ENCODE measurements at regions not wholly inside any gene's neighbourhood (a gene's known extent, or its start where the extent isn't known, plus 50 kb on each side); places are given as distances from the start of the nearest gene placed in this dataset.

DNA sequence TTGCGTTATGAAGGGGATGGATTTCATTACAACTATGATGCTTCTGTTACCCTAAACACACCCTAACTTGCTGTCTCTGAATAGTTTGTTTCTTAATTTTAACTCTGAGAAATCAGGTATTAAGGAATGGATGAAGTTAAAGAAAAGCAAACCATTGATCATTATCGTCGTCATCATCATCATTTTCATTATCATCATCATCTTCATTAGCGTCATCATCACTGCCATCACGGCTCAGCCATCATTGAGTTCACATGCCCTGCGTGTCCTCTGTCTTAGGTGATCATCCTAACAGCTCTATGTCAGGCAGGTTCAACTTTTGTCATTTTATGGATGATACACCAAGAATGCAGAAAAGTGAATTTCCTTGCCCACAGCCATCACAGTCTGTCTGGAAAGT, 477.5 kb upstream of the EEF2KMT start:
- Histone ChIP-seq H3K27ac (ENCODE audit: insufficient read depth, low read length, poor library complexity, severe bottlenecking) (no peak overlapping the region), H3K4me3 (ENCODE audit: insufficient read depth, low read depth, low read length, poor library complexity, severe bottlenecking) (no peak overlapping the region), H3K9me3 (ENCODE audit: control insufficient read depth, low read length) (no peaks in the 10 kb centered on the region), H3K27me3 (replicated peaks; ENCODE audit: control insufficient read depth, insufficient read depth, low read length, poor library complexity, severe bottlenecking) (no peaks in the 10 kb centered on the region), H3K36me3 (ENCODE audit: control insufficient read depth, insufficient read depth, low read length) (no peaks in the 10 kb centered on the region), H3K4me1 (ENCODE audit: control insufficient read depth, insufficient read depth, low read length, poor library complexity, severe bottlenecking) (no peaks in the 10 kb centered on the region)
- DNase-seq = no peak

DNA sequence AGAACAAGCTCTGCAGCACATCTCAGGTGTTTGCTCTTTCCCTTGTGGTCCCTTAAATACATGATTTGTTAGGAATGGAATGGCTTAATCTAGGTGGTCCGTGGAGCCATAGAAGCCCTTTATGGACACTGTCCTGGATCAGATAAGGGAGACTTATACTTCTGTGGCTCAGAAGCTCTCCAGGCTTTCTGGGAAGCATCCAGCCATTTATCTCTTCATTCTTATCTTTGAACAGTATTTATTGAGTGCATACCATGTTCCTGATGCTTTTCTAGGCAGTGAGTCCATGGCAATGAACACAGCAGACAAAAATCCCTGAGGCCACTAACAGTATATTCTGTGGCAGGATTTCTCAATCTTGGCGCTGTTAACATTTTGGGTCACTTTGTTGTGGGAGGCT, 474.5 kb upstream of the EEF2KMT start:
- DNase-seq = no peak
- H3K27ac ChIP-seq (ENCODE audit: insufficient read depth, low read length, poor library complexity, severe bottlenecking) = no peak overlapping the region
- no peaks in the 10 kb centered on the region for H3K27me3 ChIP-seq (replicated peaks; ENCODE audit: control insufficient read depth, insufficient read depth, low read length, poor library complexity, severe bottlenecking)
- no peaks in the 10 kb centered on the region for H3K36me3 ChIP-seq (ENCODE audit: control insufficient read depth, insufficient read depth, low read length)
- H3K4me3 ChIP-seq (ENCODE audit: insufficient read depth, low read depth, low read length, poor library complexity, severe bottlenecking) = no peak overlapping the region
- no peaks in the 10 kb centered on the region for H3K4me1 ChIP-seq (ENCODE audit: control insufficient read depth, insufficient read depth, low read length, poor library complexity, severe bottlenecking)
- no peaks in the 10 kb centered on the region for H3K9me3 ChIP-seq (ENCODE audit: control insufficient read depth, low read length)

DNA sequence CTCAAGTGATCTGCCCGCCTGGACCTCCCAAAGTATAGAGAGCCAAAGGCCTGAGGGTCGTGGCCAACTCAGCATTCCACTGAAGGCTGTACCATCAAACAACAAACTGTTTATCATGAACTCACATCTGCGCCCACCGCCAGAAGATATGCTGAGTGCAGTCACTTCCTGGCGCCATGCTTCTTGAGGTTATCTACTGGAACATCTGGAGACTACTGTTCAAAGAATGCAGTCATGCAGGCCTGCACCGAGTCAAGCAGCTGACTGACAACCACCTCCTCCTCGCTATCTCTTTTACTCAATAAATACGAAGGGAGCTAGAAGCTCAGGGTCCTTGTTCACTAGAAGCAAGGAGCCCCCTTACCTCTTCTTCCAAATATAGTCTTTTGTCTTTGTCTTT, 473.9 kb upstream of the EEF2KMT start:
- Histone ChIP-seq H3K4me3 (ENCODE audit: insufficient read depth, low read depth, low read length, poor library complexity, severe bottlenecking) (no peak overlapping the region), H3K27ac (ENCODE audit: insufficient read depth, low read length, poor library complexity, severe bottlenecking) (no peak overlapping the region), H3K4me1 (ENCODE audit: control insufficient read depth, insufficient read depth, low read length, poor library complexity, severe bottlenecking) (no peaks in the 10 kb centered on the region), H3K36me3 (ENCODE audit: control insufficient read depth, insufficient read depth, low read length) (no peaks in the 10 kb centered on the region), H3K9me3 (ENCODE audit: control insufficient read depth, low read length) (no peaks in the 10 kb centered on the region), H3K27me3 (replicated peaks; ENCODE audit: control insufficient read depth, insufficient read depth, low read length, poor library complexity, severe bottlenecking) (no peaks in the 10 kb centered on the region)
- no peak for DNase-seq

DNA sequence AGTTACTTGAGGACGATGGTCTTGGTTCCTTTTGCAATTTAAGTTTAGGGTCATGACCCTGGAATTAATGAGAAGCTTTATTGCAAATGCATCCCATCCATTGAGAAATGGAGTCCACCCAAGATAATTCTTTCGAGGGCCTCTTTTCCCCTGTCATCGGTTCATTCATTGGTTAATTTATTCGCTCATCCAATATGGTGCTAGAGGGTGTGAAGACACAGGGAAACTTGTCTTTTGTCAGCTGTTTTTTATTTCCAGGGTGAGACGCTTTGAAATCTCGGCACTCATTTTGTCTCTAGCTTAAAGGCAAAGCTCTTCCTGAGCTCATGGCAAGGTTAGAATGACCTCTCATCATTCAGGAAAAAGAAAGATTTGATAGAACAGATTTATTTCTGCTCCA, 464.2 kb upstream of the EEF2KMT start:
- Histone ChIP-seq H3K27me3 (replicated peaks; ENCODE audit: control insufficient read depth, insufficient read depth, low read length, poor library complexity, severe bottlenecking) (no peaks in the 10 kb centered on the region), H3K27ac (ENCODE audit: insufficient read depth, low read length, poor library complexity, severe bottlenecking) (no peak overlapping the region), H3K4me1 (ENCODE audit: control insufficient read depth, insufficient read depth, low read length, poor library complexity, severe bottlenecking) (no peaks in the 10 kb centered on the region), H3K36me3 (ENCODE audit: control insufficient read depth, insufficient read depth, low read length) (no peaks in the 10 kb centered on the region), H3K9me3 (ENCODE audit: control insufficient read depth, low read length) (no peaks in the 10 kb centered on the region), H3K4me3 (ENCODE audit: insufficient read depth, low read depth, low read length, poor library complexity, severe bottlenecking) (no peak overlapping the region)
- DNase-seq = no peak

DNA sequence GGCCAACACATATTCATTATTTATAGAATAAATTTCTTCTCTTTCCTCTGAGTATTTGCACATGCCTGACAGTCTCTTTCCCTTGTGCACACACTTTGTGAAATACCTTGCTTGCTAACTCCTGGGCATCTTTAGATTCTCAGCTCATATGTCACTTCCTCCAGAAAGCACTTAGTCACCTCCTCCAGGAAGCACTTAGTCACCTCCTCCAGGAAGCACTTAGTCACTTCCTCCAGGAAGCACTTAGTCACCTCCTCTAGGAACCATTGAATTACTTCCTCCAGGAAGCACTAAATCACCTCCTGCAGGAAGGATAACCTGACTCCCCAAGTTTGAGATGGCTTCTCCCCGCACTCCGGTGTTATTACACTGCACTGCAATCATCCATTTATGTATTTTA, 462.5 kb upstream of the EEF2KMT start:
- H3K27me3 ChIP-seq (replicated peaks; ENCODE audit: control insufficient read depth, insufficient read depth, low read length, poor library complexity, severe bottlenecking) = no peaks in the 10 kb centered on the region
- no peaks in the 10 kb centered on the region for H3K36me3 ChIP-seq (ENCODE audit: control insufficient read depth, insufficient read depth, low read length)
- no peaks in the 10 kb centered on the region for H3K4me1 ChIP-seq (ENCODE audit: control insufficient read depth, insufficient read depth, low read length, poor library complexity, severe bottlenecking)
- no peak overlapping the region for H3K27ac ChIP-seq (ENCODE audit: insufficient read depth, low read length, poor library complexity, severe bottlenecking)
- no peak for DNase-seq
- H3K9me3 ChIP-seq (ENCODE audit: control insufficient read depth, low read length) = no peaks in the 10 kb centered on the region
- no peak overlapping the region for H3K4me3 ChIP-seq (ENCODE audit: insufficient read depth, low read depth, low read length, poor library complexity, severe bottlenecking)

DNA sequence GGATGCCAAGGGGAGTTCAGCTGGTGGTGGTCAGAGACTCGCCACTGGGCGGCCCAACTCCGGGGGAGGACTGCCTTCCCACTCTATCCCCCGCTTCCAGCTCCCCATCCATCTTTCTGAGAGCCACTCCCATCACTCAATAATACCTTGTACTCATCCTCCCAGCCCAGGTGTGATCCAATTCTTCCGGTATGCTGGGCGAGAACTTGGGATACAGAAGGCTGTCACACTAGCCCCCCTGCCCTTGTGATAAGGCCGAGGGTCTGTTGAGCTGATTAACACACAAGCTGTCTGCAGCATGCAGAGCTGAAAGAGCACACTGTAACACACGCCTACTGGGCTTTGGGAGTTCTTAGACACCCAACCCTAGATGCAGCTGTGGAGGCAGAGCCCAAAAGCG, 460.4 kb upstream of the EEF2KMT start:
- no peaks in the 10 kb centered on the region for H3K9me3 ChIP-seq (ENCODE audit: control insufficient read depth, low read length)
- no peak for DNase-seq
- no peak overlapping the region for H3K4me3 ChIP-seq (ENCODE audit: insufficient read depth, low read depth, low read length, poor library complexity, severe bottlenecking)
- no peak overlapping the region for H3K27ac ChIP-seq (ENCODE audit: insufficient read depth, low read length, poor library complexity, severe bottlenecking)
- H3K4me1 ChIP-seq (ENCODE audit: control insufficient read depth, insufficient read depth, low read length, poor library complexity, severe bottlenecking) = no peaks in the 10 kb centered on the region
- no peaks in the 10 kb centered on the region for H3K27me3 ChIP-seq (replicated peaks; ENCODE audit: control insufficient read depth, insufficient read depth, low read length, poor library complexity, severe bottlenecking)
- H3K36me3 ChIP-seq (ENCODE audit: control insufficient read depth, insufficient read depth, low read length) = no peaks in the 10 kb centered on the region

DNA sequence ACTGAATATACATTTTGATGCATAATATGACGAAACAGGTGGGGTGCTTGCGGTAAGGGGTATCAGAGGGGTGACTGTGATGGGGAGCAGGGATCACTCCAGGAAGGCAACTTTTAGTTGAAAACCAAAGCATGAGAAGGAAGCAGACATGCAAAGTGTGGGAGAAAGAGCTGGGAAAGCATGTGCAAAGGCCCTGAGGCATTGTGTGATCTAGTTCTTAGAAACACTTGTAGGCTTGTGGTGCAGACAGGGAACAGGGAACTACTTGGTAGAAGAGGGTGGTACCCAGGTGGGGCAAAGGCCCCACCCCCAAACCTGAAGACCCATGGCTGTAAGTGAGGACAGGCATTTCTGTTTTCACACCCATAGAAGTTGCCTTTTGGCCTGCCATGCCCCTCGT, 459.9 kb upstream of the EEF2KMT start:
- no peak for DNase-seq
- Histone ChIP-seq H3K9me3 (ENCODE audit: control insufficient read depth, low read length) (no peaks in the 10 kb centered on the region), H3K27me3 (replicated peaks; ENCODE audit: control insufficient read depth, insufficient read depth, low read length, poor library complexity, severe bottlenecking) (no peaks in the 10 kb centered on the region), H3K4me1 (ENCODE audit: control insufficient read depth, insufficient read depth, low read length, poor library complexity, severe bottlenecking) (no peaks in the 10 kb centered on the region), H3K27ac (ENCODE audit: insufficient read depth, low read length, poor library complexity, severe bottlenecking) (no peak overlapping the region), H3K36me3 (ENCODE audit: control insufficient read depth, insufficient read depth, low read length) (no peaks in the 10 kb centered on the region), H3K4me3 (ENCODE audit: insufficient read depth, low read depth, low read length, poor library complexity, severe bottlenecking) (no peak overlapping the region)

DNA sequence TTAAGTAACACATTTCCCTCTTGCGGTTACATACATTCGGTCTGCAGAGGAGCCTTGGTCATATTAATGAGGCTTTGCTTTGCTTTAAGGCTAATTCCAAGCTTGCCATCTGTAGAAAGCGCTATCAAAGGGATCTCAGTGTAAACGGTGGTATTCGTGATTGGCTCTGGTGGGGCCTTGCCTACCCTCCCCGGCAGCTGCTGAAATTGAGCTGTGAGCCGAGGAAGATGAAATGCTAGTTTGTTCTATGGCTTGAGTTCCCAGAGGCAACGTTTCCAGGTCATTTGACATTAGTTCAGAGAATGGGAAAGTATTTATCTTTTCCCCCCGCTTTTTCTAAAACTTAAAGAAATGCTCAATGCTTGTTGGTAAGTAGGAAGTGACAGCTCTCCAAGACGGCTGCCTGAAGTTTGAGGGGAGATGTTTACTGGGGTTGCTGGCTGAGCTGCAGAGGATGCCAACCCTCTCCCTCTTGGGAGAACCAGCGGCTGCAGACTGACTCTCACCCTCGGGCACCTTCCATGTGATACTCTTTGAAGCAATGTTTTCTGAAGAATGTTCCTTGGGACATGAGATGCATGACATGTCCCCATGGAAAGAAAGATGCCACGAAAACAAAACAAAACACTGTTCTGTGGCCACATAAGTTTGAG, 458.7 kb upstream of the EEF2KMT start:
- no peak overlapping the region for H3K4me3 ChIP-seq (ENCODE audit: insufficient read depth, low read depth, low read length, poor library complexity, severe bottlenecking)
- H3K27ac ChIP-seq (ENCODE audit: insufficient read depth, low read length, poor library complexity, severe bottlenecking) = no peak overlapping the region
- H3K4me1 ChIP-seq (ENCODE audit: control insufficient read depth, insufficient read depth, low read length, poor library complexity, severe bottlenecking) = no peaks in the 10 kb centered on the region
- H3K36me3 ChIP-seq (ENCODE audit: control insufficient read depth, insufficient read depth, low read length) = no peaks in the 10 kb centered on the region
- DNase-seq = no peak
- H3K27me3 ChIP-seq (replicated peaks; ENCODE audit: control insufficient read depth, insufficient read depth, low read length, poor library complexity, severe bottlenecking) = no peaks in the 10 kb centered on the region
- H3K9me3 ChIP-seq (ENCODE audit: control insufficient read depth, low read length) = no peaks in the 10 kb centered on the region

DNA sequence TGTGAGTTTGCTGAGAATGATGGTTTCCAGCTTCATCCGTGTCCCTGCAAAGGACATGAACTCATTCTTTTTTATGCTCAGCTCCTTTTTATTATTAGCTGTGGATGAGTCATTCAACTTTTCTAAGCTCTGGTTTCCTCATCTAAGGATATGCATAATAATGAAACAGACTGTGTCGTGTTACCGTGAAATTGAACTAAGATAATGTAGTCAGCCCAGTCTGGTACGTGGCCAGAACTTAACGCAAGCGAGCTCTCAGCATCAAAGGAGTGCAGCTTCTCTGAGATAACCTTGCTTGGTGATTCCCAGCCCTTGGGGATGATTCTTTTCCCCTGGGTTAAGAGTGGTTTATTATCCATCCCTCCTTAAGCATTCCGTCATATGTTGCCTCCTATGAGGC, 454.3 kb upstream of the EEF2KMT start:
- H3K27me3 ChIP-seq (replicated peaks; ENCODE audit: control insufficient read depth, insufficient read depth, low read length, poor library complexity, severe bottlenecking) = no peaks in the 10 kb centered on the region
- no peak overlapping the region for H3K27ac ChIP-seq (ENCODE audit: insufficient read depth, low read length, poor library complexity, severe bottlenecking)
- no peak overlapping the region for H3K4me3 ChIP-seq (ENCODE audit: insufficient read depth, low read depth, low read length, poor library complexity, severe bottlenecking)
- DNase-seq = no peak
- H3K4me1 ChIP-seq (ENCODE audit: control insufficient read depth, insufficient read depth, low read length, poor library complexity, severe bottlenecking) = no peaks in the 10 kb centered on the region
- H3K9me3 ChIP-seq (ENCODE audit: control insufficient read depth, low read length) = no peaks in the 10 kb centered on the region
- no peaks in the 10 kb centered on the region for H3K36me3 ChIP-seq (ENCODE audit: control insufficient read depth, insufficient read depth, low read length)

DNA sequence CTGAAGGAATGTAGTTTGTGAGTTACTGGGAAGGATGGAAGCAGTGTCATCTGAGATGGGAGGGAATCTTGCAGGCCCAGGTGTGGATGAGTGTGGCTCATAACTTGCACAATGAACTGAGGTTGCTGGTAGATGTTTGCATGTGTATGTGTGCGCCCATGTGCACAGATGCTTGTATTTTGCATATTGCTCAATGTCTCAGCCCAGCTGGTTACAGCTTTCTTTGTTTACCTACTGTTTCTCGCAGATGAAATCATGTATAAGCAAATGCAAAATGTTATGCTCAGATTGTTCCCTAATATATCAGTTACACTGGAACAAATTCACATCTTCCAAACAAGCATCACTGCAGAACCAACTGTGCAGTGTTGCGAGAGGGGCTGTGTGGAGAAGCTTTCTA, 452.2 kb upstream of the EEF2KMT start:
- Histone ChIP-seq H3K9me3 (ENCODE audit: control insufficient read depth, low read length) (no peaks in the 10 kb centered on the region), H3K4me1 (ENCODE audit: control insufficient read depth, insufficient read depth, low read length, poor library complexity, severe bottlenecking) (no peaks in the 10 kb centered on the region), H3K36me3 (ENCODE audit: control insufficient read depth, insufficient read depth, low read length) (no peaks in the 10 kb centered on the region), H3K27me3 (replicated peaks; ENCODE audit: control insufficient read depth, insufficient read depth, low read length, poor library complexity, severe bottlenecking) (no peaks in the 10 kb centered on the region), H3K27ac (ENCODE audit: insufficient read depth, low read length, poor library complexity, severe bottlenecking) (no peak overlapping the region), H3K4me3 (ENCODE audit: insufficient read depth, low read depth, low read length, poor library complexity, severe bottlenecking) (no peak overlapping the region)
- no peak for DNase-seq

DNA sequence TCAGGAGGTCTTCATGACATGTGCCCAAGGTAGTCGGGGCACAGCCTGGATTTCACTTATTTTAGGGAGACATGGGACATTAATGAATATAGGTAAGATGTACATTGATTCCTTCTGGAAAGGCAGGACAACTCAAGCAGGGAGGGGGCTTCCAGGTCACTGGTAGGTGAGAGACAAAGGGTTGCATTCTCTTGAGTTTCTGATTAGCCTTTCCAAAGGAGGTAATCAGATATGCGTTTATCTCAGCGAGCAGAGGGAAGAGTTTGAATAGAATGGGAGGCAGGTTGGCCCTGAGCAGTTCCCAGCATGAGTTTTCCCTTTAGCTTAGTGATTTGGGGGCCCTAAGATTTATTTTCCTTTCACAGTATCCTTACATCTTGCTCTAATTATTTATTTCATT, 443.8 kb upstream of the EEF2KMT start:
- H3K27ac ChIP-seq (ENCODE audit: insufficient read depth, low read length, poor library complexity, severe bottlenecking) = no peak overlapping the region

More for the DNA sequence above, 443.8 kb upstream of the EEF2KMT start:
- no peaks in the 10 kb centered on the region for H3K9me3 ChIP-seq (ENCODE audit: control insufficient read depth, low read length)
- DNase-seq = no peak
- H3K4me3 ChIP-seq (ENCODE audit: insufficient read depth, low read depth, low read length, poor library complexity, severe bottlenecking) = no peak overlapping the region
- H3K27me3 ChIP-seq (replicated peaks; ENCODE audit: control insufficient read depth, insufficient read depth, low read length, poor library complexity, severe bottlenecking) = no peaks in the 10 kb centered on the region
- no peaks in the 10 kb centered on the region for H3K36me3 ChIP-seq (ENCODE audit: control insufficient read depth, insufficient read depth, low read length)
- H3K4me1 ChIP-seq (ENCODE audit: control insufficient read depth, insufficient read depth, low read length, poor library complexity, severe bottlenecking) = no peaks in the 10 kb centered on the region

Measured in effector memory CD4-positive, alpha-beta T cell (primary cell).